VCaP (cell line): ENCODE measurements at regions not wholly inside any gene's neighbourhood (a gene's known extent, or its start where the extent isn't known, plus 50 kb on each side); places are given as distances from the start of the nearest gene placed in this dataset.

Experiments used
- H3K27ac ChIP-seq: fragments of 450-650 bp; 2 replicates; pipeline ENCODE4 v1.5.1; 2017
- TF ChIP-seq, protein P1 (sequence below): fragments of 450-650 bp; conservative IDR thresholded peaks from 2 replicates; pipeline ENCODE4 v1.5.1; 2017; ENCODE audit warnings: mild to moderate bottlenecking, moderate library complexity

DNA sequence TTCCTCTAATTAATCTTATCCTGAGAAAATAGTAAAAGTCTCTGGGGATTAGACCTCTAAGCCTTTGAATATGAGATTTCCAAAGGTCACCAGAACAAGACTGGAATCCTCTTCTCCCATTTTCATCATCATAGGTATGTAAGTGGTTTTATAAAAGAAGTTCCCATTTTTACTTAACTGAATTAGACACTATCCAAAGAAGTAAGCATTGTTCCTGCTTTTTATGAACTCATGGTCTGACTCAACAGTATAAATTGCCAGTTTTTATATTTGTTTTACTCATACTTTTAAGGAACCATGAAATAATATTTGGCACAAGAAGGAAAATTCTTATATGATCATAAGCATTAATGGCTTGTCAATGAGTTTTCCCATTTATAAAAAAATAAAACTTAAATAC lies 167.1 kb upstream of the ADRA1B start:
- TF ChIP-seq, protein P1, sequence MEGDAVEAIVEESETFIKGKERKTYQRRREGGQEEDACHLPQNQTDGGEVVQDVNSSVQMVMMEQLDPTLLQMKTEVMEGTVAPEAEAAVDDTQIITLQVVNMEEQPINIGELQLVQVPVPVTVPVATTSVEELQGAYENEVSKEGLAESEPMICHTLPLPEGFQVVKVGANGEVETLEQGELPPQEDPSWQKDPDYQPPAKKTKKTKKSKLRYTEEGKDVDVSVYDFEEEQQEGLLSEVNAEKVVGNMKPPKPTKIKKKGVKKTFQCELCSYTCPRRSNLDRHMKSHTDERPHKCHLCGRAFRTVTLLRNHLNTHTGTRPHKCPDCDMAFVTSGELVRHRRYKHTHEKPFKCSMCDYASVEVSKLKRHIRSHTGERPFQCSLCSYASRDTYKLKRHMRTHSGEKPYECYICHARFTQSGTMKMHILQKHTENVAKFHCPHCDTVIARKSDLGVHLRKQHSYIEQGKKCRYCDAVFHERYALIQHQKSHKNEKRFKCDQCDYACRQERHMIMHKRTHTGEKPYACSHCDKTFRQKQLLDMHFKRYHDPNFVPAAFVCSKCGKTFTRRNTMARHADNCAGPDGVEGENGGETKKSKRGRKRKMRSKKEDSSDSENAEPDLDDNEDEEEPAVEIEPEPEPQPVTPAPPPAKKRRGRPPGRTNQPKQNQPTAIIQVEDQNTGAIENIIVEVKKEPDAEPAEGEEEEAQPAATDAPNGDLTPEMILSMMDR, result no peak
- no peak overlapping the region for H3K27ac ChIP-seq

DNA sequence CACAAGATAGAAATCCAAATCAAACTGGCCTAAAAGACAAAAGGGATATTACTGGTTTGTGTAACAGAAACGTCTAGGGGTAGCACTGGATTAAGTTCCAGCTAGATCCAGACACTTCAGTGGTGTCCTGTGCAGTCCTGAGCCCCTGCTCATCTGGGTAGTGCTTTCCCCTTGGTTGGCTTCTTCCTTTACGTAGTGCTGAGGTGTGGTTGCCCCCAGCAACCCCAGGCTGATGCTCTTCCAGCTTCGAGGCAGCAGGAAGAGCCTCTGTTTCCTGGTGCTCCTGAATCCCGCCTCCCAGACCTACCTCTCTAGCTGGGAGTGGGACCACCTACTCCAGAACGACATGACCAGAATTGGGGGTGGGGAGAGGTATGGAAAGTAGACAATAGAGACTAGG lies 166.1 kb upstream of the ADRA1B start:
- H3K27ac ChIP-seq, result no peak overlapping the region
- TF ChIP-seq, protein P1, result no peak

DNA sequence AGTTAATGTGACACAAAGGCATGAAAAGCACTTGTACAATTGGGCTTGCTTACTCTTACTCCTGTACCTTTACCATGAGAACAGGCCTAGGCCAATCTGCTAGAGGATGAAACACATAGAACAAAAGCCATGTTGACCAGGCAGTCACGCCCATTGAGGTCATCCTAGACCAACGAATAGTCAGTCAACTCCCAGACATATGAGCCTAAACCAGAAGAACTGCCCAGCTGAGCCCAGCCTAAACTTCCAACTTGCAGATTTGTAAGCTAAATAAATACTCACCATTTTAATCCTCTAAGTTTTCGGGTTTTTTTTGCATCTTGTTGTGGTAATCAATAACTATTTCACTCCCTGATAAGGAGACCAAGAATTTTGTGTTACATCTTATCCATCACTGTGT lies 164.8 kb upstream of the ADRA1B start:
- TF ChIP-seq, protein P1, result no peak

DNA sequence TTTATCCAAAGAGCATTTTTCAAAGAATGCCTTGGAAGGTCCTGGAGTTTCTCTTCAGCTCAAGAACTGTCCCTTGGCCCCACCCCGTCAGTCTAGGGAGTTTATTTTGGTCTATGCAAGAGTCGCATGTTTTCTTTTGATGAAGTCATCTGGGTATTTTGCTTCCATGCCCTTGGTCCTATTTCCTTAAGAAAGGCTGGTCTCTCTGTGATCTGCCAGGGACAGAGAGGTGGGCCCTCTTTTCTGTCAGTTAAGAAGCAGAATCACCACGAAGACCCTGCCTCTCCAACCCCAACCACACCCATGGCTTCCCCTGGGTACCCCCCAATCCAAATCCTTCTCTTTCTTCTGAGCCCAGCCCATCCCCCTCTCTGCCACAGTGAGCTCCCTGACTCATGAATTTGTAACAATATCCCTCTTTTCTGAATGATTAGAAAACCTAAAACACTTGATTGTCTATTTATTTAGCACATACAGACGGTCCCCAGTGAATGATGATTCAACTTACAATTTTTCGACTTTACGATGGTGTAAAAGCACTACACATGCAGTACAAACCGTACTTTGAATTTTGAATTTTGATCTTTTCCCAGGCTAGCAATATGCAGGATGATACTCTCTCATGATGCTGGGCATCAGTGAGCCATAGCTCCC lies 163.5 kb upstream of the ADRA1B start:
- no peak overlapping the region for H3K27ac ChIP-seq
- TF ChIP-seq, protein P1, result no peak

More for the DNA sequence above, 164.8 kb upstream of the ADRA1B start:
- H3K27ac ChIP-seq, result no peak overlapping the region

DNA sequence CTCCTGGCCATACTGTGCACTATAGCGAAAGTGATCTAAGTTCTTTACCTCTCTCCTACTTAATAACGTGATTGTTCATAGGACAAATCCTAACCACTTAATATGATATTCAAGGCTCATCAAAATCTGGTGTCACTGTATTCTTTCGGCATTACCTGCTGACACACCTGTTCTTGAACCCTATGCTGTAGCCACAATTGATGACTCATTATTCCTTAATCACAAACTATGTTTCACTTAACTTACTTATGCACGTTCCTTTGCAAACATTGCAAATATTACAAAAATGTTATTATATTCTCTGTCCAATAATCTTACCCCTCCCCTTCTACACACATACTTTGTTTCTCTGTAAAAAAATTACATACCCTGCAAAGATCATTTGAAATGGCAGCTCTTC lies 158.1 kb upstream of the ADRA1B start:
- no peak overlapping the region for H3K27ac ChIP-seq

DNA sequence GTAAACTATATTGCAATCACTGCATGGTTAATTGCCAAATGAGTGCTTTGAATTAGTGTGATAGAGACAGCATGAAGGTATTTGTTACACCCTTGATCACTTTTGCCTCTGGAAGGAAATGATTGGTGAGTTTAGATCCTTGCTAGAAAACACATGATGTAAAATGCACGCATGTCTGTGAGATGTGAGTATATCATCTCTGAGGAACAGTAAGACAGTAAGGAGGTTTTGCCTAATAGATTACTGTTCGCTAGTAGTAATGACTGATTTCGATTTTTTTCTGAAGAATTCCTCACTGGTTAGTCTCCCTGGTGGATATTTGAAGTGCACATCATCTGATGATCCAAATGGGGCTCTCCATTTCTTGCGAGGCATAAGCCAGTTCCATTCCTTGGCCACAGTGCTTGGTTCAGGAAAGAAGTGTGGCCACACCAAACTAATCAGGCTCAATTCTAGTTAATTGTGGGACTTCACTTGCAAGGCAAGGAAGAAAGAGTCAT lies 156.4 kb upstream of the ADRA1B start:
- TF ChIP-seq, protein P1, result no peak
- no peak overlapping the region for H3K27ac ChIP-seq

More for the DNA sequence above, 158.1 kb upstream of the ADRA1B start:
- TF ChIP-seq, protein P1, result no peak

DNA sequence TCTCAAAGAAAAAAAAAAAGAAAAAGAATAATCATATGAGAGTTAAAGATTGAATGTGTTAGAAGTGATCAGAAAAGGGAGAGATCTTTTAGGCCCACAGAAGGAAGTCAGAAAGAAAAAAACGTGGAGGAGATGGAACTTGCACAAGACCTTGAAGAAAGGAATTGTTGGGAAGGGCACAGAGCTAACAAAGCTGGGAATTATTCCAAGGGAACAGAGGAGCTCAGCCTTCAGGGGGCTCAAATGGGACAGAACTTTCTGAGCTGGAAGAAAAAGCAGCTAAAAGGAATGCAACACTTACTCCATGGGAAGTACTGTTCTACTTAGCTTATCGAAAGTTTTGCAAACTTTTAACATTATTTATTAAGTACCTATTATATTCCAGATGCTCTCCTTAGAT lies 153.4 kb upstream of the ADRA1B start:
- TF ChIP-seq, protein P1, result no peak

More for the DNA sequence above, 153.4 kb upstream of the ADRA1B start:
- H3K27ac ChIP-seq, result no peak overlapping the region
